Stromal cell of bone marrow (primary cell): ENCODE measurements at regions not wholly inside any gene's neighbourhood (a gene's known extent, or its start where the extent isn't known, plus 50 kb on each side); places are given as distances from the start of the nearest gene placed in this dataset.

Source experiments
- DNase-seq: peaks from one replicate; pipeline ENCODE4 v3.0.0-alpha.2; 2012; ENCODE audit warnings: low read depth

DNA sequence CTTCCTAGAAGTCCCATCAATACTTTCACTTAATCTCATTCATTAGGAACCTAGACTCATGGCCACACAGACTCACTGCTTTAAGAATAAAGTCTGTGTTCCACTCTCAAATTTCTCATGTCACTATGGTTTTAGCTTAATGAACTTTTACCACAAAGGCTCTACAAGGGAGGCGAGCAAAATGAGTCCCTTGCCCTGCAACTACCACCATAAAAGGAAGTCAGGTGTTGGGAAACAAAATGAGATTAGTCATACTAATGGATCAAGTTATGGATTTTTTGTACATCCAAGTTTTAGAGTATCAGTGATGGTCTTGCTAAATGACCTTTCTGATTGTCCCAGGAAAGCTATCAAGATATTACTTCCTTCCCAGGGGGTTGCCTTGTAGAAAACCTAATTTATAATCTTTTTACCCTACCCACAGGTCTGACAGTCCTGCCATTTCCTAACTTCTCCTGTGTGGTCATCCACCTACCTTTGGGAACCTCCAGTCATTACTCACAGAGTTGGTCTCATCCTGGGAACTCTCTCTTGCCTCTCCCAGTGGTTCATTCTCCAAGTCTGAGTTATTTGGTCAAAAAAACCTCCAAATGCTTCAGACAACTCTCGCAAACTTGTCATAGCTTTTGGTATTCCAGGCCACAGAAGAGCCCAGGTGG, 51.8 kb upstream of the SLC16A1 start:
- no peak for DNase-seq

DNA sequence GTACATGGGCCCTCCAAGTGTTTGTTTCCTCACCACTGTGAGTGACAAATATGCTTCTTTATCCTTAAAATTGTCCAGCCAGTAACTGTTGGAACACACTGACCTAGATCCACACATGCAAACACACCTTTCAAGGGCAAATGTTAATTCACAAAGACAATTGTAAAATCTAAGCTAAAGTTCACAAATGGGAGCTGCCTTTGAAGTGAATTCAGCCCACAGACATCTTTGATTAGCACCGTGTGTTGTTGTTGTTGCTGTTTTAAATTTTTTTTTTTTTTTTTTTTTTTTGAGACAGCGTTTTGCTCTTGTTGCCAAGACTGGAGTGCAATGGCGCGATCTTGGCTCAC, 52.3 kb upstream of the SLC16A1 start:
- no peak for DNase-seq

DNA sequence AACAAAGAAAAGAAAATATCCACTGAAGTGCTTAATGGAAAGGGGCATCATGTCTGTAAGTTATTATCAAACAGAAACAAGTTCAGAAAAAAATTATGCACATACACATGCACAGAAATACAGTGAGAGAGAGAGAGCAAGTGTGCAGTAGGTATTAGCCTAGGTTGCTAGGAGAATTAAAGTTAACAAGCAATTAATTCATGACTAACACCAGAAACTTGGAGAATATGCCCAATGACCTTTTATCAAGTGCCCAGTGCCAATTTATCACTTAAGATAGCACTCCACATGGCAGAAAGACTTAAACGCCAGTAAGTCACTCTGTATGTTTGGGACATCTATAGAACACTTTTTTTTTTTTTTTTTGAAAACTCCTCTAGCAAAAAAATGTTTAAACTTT, 56.2 kb upstream of the SLC16A1 start:
- no peak for DNase-seq

DNA sequence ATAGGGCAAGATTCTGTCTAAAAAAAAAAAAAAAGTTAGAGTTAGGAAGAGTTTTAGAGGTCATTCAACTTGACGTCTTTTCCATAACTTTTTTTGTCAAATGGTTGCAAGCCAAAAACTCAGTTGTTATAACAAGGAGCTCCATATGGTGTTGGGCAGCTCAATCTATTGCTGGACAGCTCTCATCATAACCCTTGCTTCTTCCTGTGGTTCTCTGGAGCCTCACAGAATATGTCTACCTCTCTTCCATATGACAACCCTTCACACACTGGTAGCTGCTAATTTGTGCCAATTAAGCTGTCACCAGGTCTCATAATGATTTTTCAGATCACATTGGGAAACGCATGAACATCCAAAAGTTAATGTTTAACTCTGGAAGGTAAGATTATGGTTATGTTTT, 57.8 kb upstream of the SLC16A1 start:
- DNase-seq = no peak

DNA sequence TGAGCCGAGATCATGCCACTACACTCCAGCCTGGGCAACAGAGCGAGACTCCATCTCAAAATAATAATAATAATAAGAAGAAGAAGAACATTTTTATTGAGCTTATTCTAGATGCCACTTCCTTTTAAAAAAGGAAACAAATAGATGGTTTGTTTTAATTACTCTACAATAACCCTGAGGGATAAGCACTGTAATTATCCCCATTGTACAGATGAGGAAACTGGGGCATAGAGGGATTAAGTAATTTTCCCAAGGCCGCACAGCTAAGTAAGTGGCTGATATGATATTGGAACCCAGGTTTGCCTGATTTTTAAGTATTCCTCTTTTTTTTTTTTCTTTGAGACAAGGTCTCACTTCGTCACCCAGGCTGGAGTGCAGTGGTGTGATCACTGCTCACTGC, 58.5 kb upstream of the LRIG2 start:
- no peak for DNase-seq

DNA sequence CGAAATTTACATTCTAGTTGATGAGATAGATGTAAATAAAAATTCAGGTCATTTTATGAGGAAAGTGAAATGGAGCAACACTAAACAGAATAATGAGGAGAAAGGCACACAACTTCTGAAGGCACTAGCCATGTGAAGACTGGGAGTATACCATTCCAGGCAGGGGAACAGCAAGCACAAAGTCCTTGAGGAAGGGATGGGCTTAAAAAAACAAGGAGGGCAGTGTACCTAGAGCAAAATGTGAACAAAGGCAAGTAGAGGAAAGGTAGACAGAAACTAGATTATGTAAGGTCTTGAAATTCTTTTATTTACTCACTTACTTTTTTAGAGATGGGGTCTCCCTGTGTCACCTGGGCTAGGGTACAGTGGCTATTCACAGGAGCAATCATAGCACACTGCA, 54.1 kb upstream of the LRIG2 start:
- DNase-seq = no peak

DNA sequence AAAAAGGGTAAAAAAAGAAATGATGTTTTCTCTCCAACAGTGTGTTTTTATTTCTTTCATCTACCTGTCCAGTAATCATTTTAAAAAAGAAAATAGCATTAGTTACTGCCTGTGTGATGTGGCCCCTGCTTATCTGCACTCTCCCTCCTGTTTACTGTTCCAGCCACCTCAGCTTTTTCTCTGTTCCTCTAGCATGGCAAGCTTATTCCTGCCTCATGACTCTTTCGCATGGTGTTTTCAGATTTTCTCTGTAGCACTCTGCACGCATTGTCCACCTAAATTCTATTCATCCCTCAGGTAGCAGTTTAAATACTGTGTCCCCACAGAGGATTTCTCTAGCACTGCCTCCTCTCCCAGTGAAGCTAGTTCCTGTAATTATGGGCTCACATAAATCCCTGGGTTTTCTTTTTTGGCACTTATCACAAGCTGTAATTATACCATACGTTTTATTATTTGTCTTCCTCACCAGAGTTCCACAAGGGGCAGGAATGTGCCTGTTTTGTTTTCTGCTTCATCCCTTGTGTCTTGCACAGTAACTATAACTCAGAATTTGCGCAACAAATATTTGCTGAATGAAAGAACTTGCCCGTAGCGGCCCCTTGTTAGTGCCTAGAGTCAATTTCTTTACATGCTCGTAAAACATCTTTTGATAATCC, 51.4 kb upstream of the LRIG2 start:
- peak; percentile 13 for DNase-seq
